OCI-LY1 (cell line): ENCODE measurements at regions not wholly inside any gene's neighbourhood (a gene's known extent, or its start where the extent isn't known, plus 50 kb on each side); places are given as distances from the start of the nearest gene placed in this dataset.

Source experiments
- H2AFZ ChIP-seq: fragments of 200-600 bp; sonication (generic), shearing (Covaris generic); 2 replicates; pipeline ENCODE4 v1.6.0; 2014; ENCODE audit warnings: antibody characterized with exemption, mild to moderate bottlenecking, low read length
- H3F3A ChIP-seq: fragments of 200-600 bp; sonication (generic), shearing (Covaris generic); 2 replicates; pipeline ENCODE4 v1.6.0; 2014; ENCODE audit warnings: mild to moderate bottlenecking, antibody characterized with exemption, low read length, moderate library complexity; ENCODE audit not compliant: insufficient read depth
- H3K27ac ChIP-seq: fragments of 200-600 bp; sonication (generic); 2 replicates; pipeline ENCODE4 v1.5.1; 2014; ENCODE audit warnings: low read length, mixed run types, mild to moderate bottlenecking, low read depth; ENCODE audit not compliant: poor library complexity, severe bottlenecking
- H3K27me3 ChIP-seq: fragments of 200-600 bp; sonication (generic); 2 replicates; pipeline ENCODE4 v1.6.0; 2014; ENCODE audit warnings: antibody characterized with exemption, mild to moderate bottlenecking, low read length, moderate library complexity; ENCODE audit not compliant: insufficient read depth
- H3K36me3 ChIP-seq: fragments of 200-600 bp; sonication (generic); 2 replicates; pipeline ENCODE4 v1.6.1; 2014; ENCODE audit warnings: mild to moderate bottlenecking, antibody characterized with exemption, low read length, moderate library complexity, mixed read lengths; ENCODE audit not compliant: insufficient read depth
- H3K4me1 ChIP-seq: fragments of 200-600 bp; sonication (generic); 2 replicates; pipeline ENCODE4 v1.5.1; 2014; ENCODE audit warnings: mild to moderate bottlenecking, low read length, moderate library complexity; ENCODE audit not compliant: insufficient read depth, severe bottlenecking
- H3K4me2 ChIP-seq: fragments of 200-600 bp; sonication (generic), shearing (Covaris generic); 2 replicates; pipeline ENCODE4 v1.6.1; 2014; ENCODE audit warnings: low read length
- H3K4me3 ChIP-seq: fragments of 200-600 bp; sonication (generic); 2 replicates; pipeline ENCODE4 v1.5.1; 2014; ENCODE audit warnings: low read length, low read depth, mild to moderate bottlenecking, mixed read lengths; ENCODE audit not compliant: poor library complexity, severe bottlenecking
- H3K79me2 ChIP-seq: fragments of 200-600 bp; shearing (Covaris generic); 2 replicates; pipeline ENCODE4 v1.6.1; 2016; ENCODE audit warnings: mixed run types, low read length, mixed read lengths; ENCODE audit not compliant: insufficient read depth
- H3K9ac ChIP-seq: fragments of 200-600 bp; sonication (generic), shearing (Covaris generic); 2 replicates; pipeline ENCODE4 v1.6.1; 2014; ENCODE audit warnings: mild to moderate bottlenecking, low read length, mixed read lengths
- H3K9me2 ChIP-seq: fragments of 200-600 bp; sonication (generic), shearing (Covaris generic); 2 replicates; pipeline ENCODE4 v1.6.1; 2014; ENCODE audit warnings: low read depth, mild to moderate bottlenecking, low read length, mixed read lengths
- H3K9me3 ChIP-seq: fragments of 200-600 bp; shearing (Covaris generic); 2 replicates; pipeline ENCODE4 v1.6.1; 2014; ENCODE audit warnings: low read length, mixed read lengths
- H4K20me1 ChIP-seq: fragments of 200-600 bp; sonication (generic), shearing (Covaris generic); 2 replicates; pipeline ENCODE4 v1.6.0; 2016; ENCODE audit warnings: mild to moderate bottlenecking, low read length; ENCODE audit not compliant: insufficient read depth
- EZH2 ChIP-seq: fragments of 200-600 bp; sonication (generic), shearing (Covaris generic); IDR thresholded peaks from 2 replicates; pipeline ENCODE4 v1.8.0; 2017; ENCODE audit warnings: borderline replicate concordance, mixed run types, mild to moderate bottlenecking, antibody characterized with exemption, low read length, moderate library complexity, mixed read lengths
- TF ChIP-seq, protein P1 (sequence below): fragments of 200-600 bp; sonication (generic), shearing (Covaris generic); IDR thresholded peaks from 2 replicates; pipeline ENCODE4 v1.5.1; 2017; ENCODE audit warnings: mild to moderate bottlenecking, antibody characterized with exemption, low read length, moderate library complexity, mixed read lengths

DNA sequence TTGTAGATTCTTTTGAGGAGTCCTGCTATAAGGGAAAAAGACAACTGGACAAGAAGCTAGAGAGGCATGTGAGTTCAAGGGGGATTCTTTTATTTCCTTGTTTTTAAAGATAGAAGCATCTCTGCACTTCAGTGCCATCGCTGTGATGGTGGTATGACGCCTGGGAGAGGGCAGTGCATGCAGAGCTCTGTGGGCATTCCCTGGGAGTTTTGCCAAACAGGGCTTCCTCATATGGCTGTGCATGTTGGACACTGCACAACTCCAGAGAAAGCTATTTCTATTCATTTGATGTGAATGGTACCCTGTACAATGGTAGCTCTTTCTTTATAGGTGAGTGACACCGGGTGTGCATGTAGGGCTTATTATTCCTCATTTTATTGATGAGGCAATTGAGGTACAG, 599.5 kb upstream of the DPP6 start:
- Histone ChIP-seq H3K9ac (no peak overlapping the region), H4K20me1 (no peaks in the 10 kb centered on the region), H2AFZ (no peak overlapping the region), H3K4me3 (no peak overlapping the region), H3K79me2 (no peaks in the 10 kb centered on the region), H3K27me3 (no peaks in the 10 kb centered on the region; the same call in 1 of the 2 replicates), H3K9me2 (no peaks in the 10 kb centered on the region), H3K4me2 (no peak overlapping the region), H3F3A (no peaks in the 10 kb centered on the region), H3K36me3 (no peaks in the 10 kb centered on the region), H3K9me3 (no peaks in the 10 kb centered on the region), H3K4me1 (no peaks in the 10 kb centered on the region), H3K27ac (no peak overlapping the region)
- TF ChIP-seq EZH2 = no peak
- TF ChIP-seq, protein P1, sequence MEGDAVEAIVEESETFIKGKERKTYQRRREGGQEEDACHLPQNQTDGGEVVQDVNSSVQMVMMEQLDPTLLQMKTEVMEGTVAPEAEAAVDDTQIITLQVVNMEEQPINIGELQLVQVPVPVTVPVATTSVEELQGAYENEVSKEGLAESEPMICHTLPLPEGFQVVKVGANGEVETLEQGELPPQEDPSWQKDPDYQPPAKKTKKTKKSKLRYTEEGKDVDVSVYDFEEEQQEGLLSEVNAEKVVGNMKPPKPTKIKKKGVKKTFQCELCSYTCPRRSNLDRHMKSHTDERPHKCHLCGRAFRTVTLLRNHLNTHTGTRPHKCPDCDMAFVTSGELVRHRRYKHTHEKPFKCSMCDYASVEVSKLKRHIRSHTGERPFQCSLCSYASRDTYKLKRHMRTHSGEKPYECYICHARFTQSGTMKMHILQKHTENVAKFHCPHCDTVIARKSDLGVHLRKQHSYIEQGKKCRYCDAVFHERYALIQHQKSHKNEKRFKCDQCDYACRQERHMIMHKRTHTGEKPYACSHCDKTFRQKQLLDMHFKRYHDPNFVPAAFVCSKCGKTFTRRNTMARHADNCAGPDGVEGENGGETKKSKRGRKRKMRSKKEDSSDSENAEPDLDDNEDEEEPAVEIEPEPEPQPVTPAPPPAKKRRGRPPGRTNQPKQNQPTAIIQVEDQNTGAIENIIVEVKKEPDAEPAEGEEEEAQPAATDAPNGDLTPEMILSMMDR = no peak

DNA sequence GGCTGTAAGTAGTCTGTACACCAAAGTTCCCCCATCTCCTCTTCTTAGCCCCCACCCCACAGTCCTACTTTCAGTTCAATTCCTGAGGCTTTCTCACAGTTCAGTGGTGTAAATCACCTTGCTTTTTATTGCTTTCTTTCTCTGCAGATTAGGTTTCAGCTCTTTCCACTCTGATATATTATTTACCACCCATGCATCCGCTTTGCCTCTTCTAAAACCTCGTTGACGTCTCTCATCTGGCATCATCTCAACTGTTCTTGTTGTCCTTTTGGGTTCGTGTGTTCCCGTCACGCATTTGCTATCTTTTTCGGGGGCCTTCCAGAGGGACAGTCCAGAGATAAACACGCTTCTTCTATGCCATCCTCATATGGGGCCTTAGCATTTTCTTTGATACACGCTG, 597.9 kb upstream of the DPP6 start:
- H3K27ac ChIP-seq = no peak overlapping the region
- no peak overlapping the region for H2AFZ ChIP-seq
- no peak overlapping the region for H3K4me2 ChIP-seq
- no peaks in the 10 kb centered on the region for H3K9me2 ChIP-seq
- H3K4me1 ChIP-seq = no peaks in the 10 kb centered on the region
- no peak overlapping the region for H3K4me3 ChIP-seq
- TF ChIP-seq, protein P1 = no peak
- no peak for TF ChIP-seq EZH2
- H3F3A ChIP-seq = no peaks in the 10 kb centered on the region
- H3K79me2 ChIP-seq = no peaks in the 10 kb centered on the region
- H3K27me3 ChIP-seq = no peaks in the 10 kb centered on the region; the same call in 1 of the 2 replicates
- no peaks in the 10 kb centered on the region for H4K20me1 ChIP-seq
- no peaks in the 10 kb centered on the region for H3K9me3 ChIP-seq
- H3K9ac ChIP-seq = no peak overlapping the region
- H3K36me3 ChIP-seq = no peaks in the 10 kb centered on the region

- Histone ChIP-seq H3K36me3 (no peaks in the 10 kb centered on the region), H3K4me2 (no peak overlapping the region), H2AFZ (no peak overlapping the region), H3K27me3 (no peaks in the 10 kb centered on the region; the same call in 1 of the 2 replicates), H4K20me1 (no peaks in the 10 kb centered on the region), H3K9me3 (no peaks in the 10 kb centered on the region), H3K4me3 (no peak overlapping the region), H3K9ac (no peak overlapping the region), H3K9me2 (no peaks in the 10 kb centered on the region), H3F3A (no peaks in the 10 kb centered on the region), H3K79me2 (no peaks in the 10 kb centered on the region), H3K27ac (no peak overlapping the region), H3K4me1 (no peaks in the 10 kb centered on the region)
- no peak for TF ChIP-seq EZH2
- TF ChIP-seq, protein P1 = no peak
Measured at GRCh38 chr7:153457746-153458145, 594.5 kb upstream of the DPP6 start.
